Activated CD4-positive, alpha-beta memory T cell treated with anti-CD3 and anti-CD28 coated beads, Interleukin-2, amount 10 ng/mL, durations not matched to agents 7 days and 5 days (primary cell): ENCODE measurements at regions not wholly inside any gene's neighbourhood (a gene's known extent, or its start where the extent isn't known, plus 50 kb on each side); places are given as distances from the start of the nearest gene placed in this dataset.
"Not testable (repeated sequence)": the region's sequence is repeated elsewhere in the genome, so short reads cannot be mapped to it uniquely, and the experiment has no call there.

ENCODE experiments used
- CTCF ChIA-PET: fragments of 350-600 bp; sonication (Branson Sonifier 250); formaldehyde crosslinking; loops from one replicate; lab custom pipeline; 2021; ENCODE audit warnings: antibody characterized with exemption, inconsistent platforms; lab: Charles Lee
- POLR2A ChIA-PET: fragments of 350-600 bp; sonication (Branson Sonifier 250); formaldehyde crosslinking; loops from one replicate; lab custom pipeline; 2021; ENCODE audit warnings: antibody characterized with exemption; lab: Charles Lee
- DNase-seq: peaks from one replicate; pipeline ENCODE4 v3.0.0-alpha.2; 2020
- H3K27ac Mint-ChIP-seq: one replicate; pipeline ENCODE4 v1.8.0; 2021; ENCODE audit warnings: mild to moderate bottlenecking, mixed read lengths
- H3K27me3 Mint-ChIP-seq: one replicate; pipeline ENCODE4 v1.8.0; 2021; ENCODE audit warnings: mixed read lengths
- H3K36me3 Mint-ChIP-seq: one replicate; pipeline ENCODE4 v1.8.0; 2021; ENCODE audit warnings: low read depth, mixed read lengths
- H3K4me1 Mint-ChIP-seq: one replicate; pipeline ENCODE4 v1.8.0; 2021; ENCODE audit warnings: mixed read lengths
- H3K4me3 Mint-ChIP-seq: one replicate; pipeline ENCODE4 v1.8.0; 2021; ENCODE audit warnings: mild to moderate bottlenecking, mixed read lengths
- H3K9me3 Mint-ChIP-seq: one replicate; pipeline ENCODE4 v1.8.0; 2021; ENCODE audit warnings: mixed read lengths

- peaks cover 57% of the 10 kb centered on the region for H3K4me1 Mint-ChIP-seq
- POLR2A ChIA-PET = interaction anchor here (1.1 to 7.9 kb wide), 5 partner anchors 13 to 68 kb away, joined by 4 to 192 read pairs (median 8); partner anchors contain the start of gene ARRDC3
- H3K4me3 Mint-ChIP-seq = no peak overlapping the region
- H3K27ac Mint-ChIP-seq = no peak overlapping the region
- CTCF ChIA-PET = interaction anchor here (0.6 to 1.2 kb wide), 3 partner anchors 70 to 89 kb away, joined by 3 to 4 read pairs (median 4); no protein-coding TSS in a partner anchor
- H3K27me3 Mint-ChIP-seq = no peaks in the 10 kb centered on the region
- peaks cover 23% of the 10 kb centered on the region for H3K36me3 Mint-ChIP-seq
- no peaks in the 10 kb centered on the region for H3K9me3 Mint-ChIP-seq
- no peak for DNase-seq
These were observed 67.4 kb downstream of the ARRDC3 start for GRCh38 chr5:91315701-91316100.

DNA sequence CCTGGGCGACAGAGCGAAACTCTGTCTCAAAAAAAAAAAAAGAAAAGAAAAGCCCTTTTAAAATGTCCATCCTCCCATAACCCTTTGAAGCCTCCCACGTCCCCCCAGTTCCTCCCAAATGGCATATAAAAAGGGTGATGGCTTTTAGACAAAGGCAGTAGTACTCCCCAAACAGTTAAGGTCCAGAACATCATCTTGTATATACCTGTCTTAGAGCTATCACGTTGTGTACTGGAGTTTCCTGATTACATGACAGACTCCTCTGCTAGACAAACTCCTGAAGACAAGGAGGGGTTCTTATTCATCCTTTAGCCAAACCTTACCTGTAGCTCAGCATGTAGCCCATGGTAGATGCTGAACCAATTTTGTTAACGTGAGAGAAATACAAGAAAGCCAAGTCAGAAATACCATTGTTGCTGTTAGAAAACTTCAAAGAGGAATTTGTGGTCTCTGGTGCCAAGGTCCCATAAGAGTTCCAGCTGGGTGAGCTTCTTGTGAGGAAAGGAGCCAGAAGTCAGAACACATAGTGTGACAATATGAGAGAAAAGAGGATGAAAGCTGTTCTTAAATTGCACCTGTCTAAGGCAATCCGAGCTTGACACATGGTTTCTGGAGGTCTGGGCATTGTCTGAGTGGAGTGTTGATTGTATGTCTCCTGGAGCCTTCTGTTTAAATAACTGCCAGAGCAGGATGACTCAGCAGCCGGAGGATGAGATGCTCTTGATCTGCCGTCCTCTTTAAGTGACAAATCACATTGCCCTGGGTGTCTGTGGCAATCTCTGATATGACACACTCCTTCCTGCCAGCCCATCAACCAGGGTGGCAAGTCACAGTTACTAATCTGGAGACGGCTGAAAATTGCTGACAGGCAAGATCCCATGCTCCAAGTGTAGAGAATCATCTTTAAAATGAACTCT lies 69.1 kb downstream of the ARRDC3 start:
- H3K4me1 Mint-ChIP-seq = peaks cover 64% of the 10 kb centered on the region
- CTCF ChIA-PET = interaction anchor here (0.7 to 6.0 kb wide), 9 partner anchors 11 to 70 kb away, joined by 3 to 52 read pairs (median 3); partner anchors contain the start of gene ARRDC3
- peak overlapping the region; percentile 97 for H3K27ac Mint-ChIP-seq
- H3K27me3 Mint-ChIP-seq = no peaks in the 10 kb centered on the region
- DNase-seq = peak; percentile 90
- peaks cover 32% of the 10 kb centered on the region for H3K36me3 Mint-ChIP-seq
- POLR2A ChIA-PET = interaction anchor here (0.8 to 7.9 kb wide), 14 partner anchors 15 to 76 kb away, joined by 3 to 192 read pairs (median 6); partner anchors contain the start of gene ARRDC3
- peak overlapping the region; percentile 83 for H3K4me3 Mint-ChIP-seq
- H3K9me3 Mint-ChIP-seq = no peaks in the 10 kb centered on the region

DNA sequence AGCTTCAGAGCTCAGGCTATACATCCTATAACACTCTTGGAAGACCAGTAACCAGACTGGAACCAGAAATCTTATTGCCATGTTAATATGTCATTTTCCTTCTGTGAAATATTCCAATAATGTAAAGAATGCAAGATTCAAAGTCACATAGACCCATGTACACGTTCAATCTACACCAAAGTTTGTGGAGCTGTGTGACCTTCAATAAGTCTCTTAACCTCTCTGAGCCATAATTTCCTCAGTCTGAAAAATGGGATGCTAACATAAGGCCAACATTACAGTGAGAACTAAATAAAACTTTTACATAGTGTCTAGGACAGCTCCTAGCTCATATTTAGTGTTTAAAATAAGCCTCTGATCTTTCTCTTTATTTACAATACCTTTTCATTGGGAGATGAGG lies 70.4 kb downstream of the ARRDC3 start:
- peak overlapping the region; percentile 97 for H3K27ac Mint-ChIP-seq
- no peaks in the 10 kb centered on the region for H3K27me3 Mint-ChIP-seq
- H3K36me3 Mint-ChIP-seq = peaks cover 35% of the 10 kb centered on the region
- H3K4me3 Mint-ChIP-seq = peak overlapping the region; percentile 83
- peaks cover 61% of the 10 kb centered on the region for H3K4me1 Mint-ChIP-seq
- DNase-seq = no peak
- POLR2A ChIA-PET = interaction anchor here (0.8 to 7.9 kb wide), 10 partner anchors 12 to 150 kb away, joined by 3 to 192 read pairs (median 8); partner anchors contain the start of gene ARRDC3
- CTCF ChIA-PET = interaction anchor here (1.2 to 6.0 kb wide), 3 partner anchors 18 to 72 kb away, joined by 3 to 52 read pairs (median 23); partner anchors contain the start of gene ARRDC3
- H3K9me3 Mint-ChIP-seq = no peaks in the 10 kb centered on the region

GRCh38 chr5:91311697-91312501 lies 71.2 kb downstream of the ARRDC3 start:
- no peaks in the 10 kb centered on the region for H3K9me3 Mint-ChIP-seq
- peak overlapping the region; percentile 97 for H3K27ac Mint-ChIP-seq
- H3K27me3 Mint-ChIP-seq = no peaks in the 10 kb centered on the region
- POLR2A ChIA-PET = interaction anchor here (0.6 to 7.9 kb wide), 19 partner anchors 10 to 149 kb away, joined by 3 to 192 read pairs (median 6); partner anchors contain the start of gene ARRDC3
- peak; percentile 81 for DNase-seq
- H3K4me1 Mint-ChIP-seq = peaks cover 59% of the 10 kb centered on the region
- CTCF ChIA-PET = interaction anchor here (0.5 to 6.0 kb wide), 7 partner anchors 12 to 92 kb away, joined by 3 to 52 read pairs (median 5); partner anchors contain the start of gene ARRDC3
- peaks cover 38% of the 10 kb centered on the region for H3K36me3 Mint-ChIP-seq
- H3K4me3 Mint-ChIP-seq = peak overlapping the region; percentile 83

- Mint-ChIP-seq H3K27me3 (no peaks in the 10 kb centered on the region), H3K9me3 (no peaks in the 10 kb centered on the region), H3K4me1 (peaks cover 59% of the 10 kb centered on the region), H3K27ac (peak overlapping the region; percentile 97), H3K36me3 (peaks cover 42% of the 10 kb centered on the region), H3K4me3 (peak overlapping the region; percentile 83)
- ChIA-PET POLR2A (interaction anchor here (0.6 to 7.9 kb wide), 15 partner anchors 9 to 79 kb away, joined by 3 to 192 read pairs (median 7); partner anchors contain the start of gene ARRDC3), CTCF (interaction anchor here (0.5 to 6.0 kb wide), 8 partner anchors 10 to 92 kb away, joined by 3 to 52 read pairs (median 5); partner anchors contain the start of gene ARRDC3)
- DNase-seq = peak; percentile 17
These were observed 71.9 kb downstream of the ARRDC3 start for GRCh38 chr5:91311168-91311696.

DNA sequence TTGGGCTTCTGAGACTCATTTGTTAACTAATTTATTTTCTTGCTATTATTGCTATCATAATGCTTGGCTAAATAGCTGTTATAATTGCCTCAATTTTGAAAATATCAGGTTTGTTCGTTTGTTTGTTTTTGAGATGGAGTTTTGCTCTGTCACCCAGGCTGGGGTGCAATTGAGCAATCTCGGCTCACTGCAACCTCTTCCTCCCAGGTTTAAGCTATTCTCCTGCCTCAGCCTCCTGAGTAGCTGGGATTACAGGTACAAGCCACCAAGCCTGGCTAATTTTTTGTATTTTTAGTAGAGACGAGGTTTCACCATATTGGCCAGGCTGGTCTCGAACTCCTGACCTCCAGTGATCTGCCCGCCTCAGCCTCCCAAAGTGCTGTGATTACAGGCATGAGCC lies 75.0 kb downstream of the ARRDC3 start:
- H3K27me3 Mint-ChIP-seq, POLR2A ChIA-PET, H3K4me3 Mint-ChIP-seq, H3K27ac Mint-ChIP-seq, DNase-seq, H3K9me3 Mint-ChIP-seq: not testable (repeated sequence)
- peaks cover 38% of the 10 kb centered on the region for H3K4me1 Mint-ChIP-seq
- CTCF ChIA-PET = interaction anchor here (0.7 kb wide), 1 partner anchor 21 kb away, joined by 3 read pairs; no protein-coding TSS in a partner anchor
- H3K36me3 Mint-ChIP-seq = peaks cover 43% of the 10 kb centered on the region

DNA sequence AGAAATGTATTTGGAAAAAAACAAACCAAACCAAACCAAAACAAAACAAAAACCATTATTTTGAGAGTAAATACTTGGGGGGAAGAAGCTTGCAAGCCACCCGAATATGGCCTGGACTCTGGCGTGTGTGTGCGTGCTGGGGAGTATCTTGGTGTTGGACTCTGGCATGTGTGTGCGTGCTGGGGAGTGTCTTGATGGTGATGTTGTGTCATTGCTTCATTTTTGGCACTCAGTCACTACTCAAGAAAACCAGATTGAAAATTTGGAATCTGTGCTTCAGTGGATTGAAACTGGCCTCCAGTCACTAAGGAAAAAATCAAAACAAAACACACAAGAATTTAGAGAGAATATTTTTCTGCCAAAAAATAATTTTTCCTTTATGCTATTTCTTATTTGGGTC lies 76.1 kb downstream of the ARRDC3 start:
- ChIA-PET POLR2A (interaction anchor here (1.2 kb wide), 1 partner anchor 76 kb away, joined by 3 read pairs; the partner anchor contains the start of gene ARRDC3), CTCF (no interaction called here)
- Mint-ChIP-seq H3K36me3 (peaks cover 32% of the 10 kb centered on the region), H3K4me3 (no peak overlapping the region), H3K9me3 (no peaks in the 10 kb centered on the region), H3K27ac (no peak overlapping the region), H3K4me1 (peaks cover 27% of the 10 kb centered on the region), H3K27me3 (no peaks in the 10 kb centered on the region)
- DNase-seq = no peak

GRCh38 chr5:91306497-91306896 lies 76.6 kb downstream of the ARRDC3 start:
- peaks cover 29% of the 10 kb centered on the region for H3K36me3 Mint-ChIP-seq
- no peak for DNase-seq
- ChIA-PET CTCF (no interaction called here), POLR2A (interaction anchor here (1.2 kb wide), 1 partner anchor 77 kb away, joined by 3 read pairs; the partner anchor contains the start of gene ARRDC3)
- H3K27ac Mint-ChIP-seq = no peak overlapping the region
- no peaks in the 10 kb centered on the region for H3K9me3 Mint-ChIP-seq
- H3K4me3 Mint-ChIP-seq = no peak overlapping the region
- peaks cover 21% of the 10 kb centered on the region for H3K4me1 Mint-ChIP-seq
- H3K27me3 Mint-ChIP-seq = no peaks in the 10 kb centered on the region

DNA sequence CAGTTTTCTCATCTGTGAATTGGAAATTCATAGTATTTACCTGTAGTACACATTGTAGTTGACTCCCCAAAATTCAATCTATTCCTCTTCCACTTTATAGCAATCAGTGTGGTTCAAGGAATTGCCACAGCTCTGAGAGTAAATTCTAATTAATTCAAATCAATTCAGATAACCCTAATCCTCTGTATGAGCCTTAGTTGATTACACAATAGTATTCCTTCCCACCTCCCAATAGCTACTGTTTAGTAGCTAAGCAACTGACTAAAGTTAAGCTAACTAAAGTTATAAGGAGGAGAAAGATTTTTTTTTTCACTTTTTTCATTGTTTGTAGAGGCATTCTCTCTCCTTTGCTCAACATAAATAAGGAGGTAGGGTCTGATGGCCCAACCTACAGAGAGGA lies 77.5 kb downstream of the ARRDC3 start:
- ChIA-PET POLR2A (no interaction called here), CTCF (no interaction called here)
- no peak overlapping the region for H3K27ac Mint-ChIP-seq
- DNase-seq = no peak
- H3K9me3 Mint-ChIP-seq = no peaks in the 10 kb centered on the region
- peaks cover 21% of the 10 kb centered on the region for H3K36me3 Mint-ChIP-seq
- H3K4me1 Mint-ChIP-seq = peaks cover 12% of the 10 kb centered on the region
- no peak overlapping the region for H3K4me3 Mint-ChIP-seq
- no peaks in the 10 kb centered on the region for H3K27me3 Mint-ChIP-seq

DNA sequence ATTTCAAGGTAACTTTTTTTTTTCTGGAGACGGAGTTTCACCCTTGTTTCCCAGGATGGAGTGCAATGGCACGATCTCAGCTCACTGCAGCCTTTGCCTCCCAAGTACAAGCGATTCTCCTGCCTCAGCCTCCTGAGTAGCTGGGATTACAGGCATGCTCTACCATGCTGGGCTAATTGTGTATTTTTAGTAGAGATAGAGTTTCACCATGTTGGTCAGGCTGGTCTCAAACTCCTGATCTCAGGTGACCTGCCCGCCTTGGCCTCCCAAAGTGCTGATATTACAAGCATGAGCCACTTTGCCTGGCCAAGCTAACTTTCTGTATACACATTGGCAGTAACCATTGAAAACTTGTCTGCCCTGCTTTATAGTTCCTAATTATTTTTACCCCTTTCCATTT lies 79.1 kb downstream of the ARRDC3 start:
- H3K36me3 Mint-ChIP-seq = peaks cover 13% of the 10 kb centered on the region
- H3K4me3 Mint-ChIP-seq, CTCF ChIA-PET, POLR2A ChIA-PET, H3K27me3 Mint-ChIP-seq, H3K27ac Mint-ChIP-seq, H3K9me3 Mint-ChIP-seq, DNase-seq, H3K4me1 Mint-ChIP-seq: not testable (repeated sequence)

DNA sequence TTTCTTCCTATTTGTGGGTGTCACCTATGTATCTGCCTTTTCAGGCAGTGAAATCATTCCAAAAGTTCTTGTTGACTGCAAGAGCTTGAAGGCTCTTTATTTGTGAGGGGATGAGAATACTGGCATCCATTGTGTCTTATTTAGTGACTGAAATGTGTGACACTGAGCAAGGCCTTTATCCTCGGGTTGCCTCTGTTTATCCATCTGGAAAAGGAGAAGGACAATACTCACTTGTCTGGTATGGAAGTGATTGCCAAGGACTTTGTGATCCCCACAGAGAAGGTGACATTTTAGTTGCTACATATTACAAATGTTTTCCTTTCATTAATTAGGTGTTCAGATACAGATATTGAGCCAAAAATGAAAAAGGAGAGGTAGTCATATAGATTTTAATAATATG lies 80.2 kb downstream of the ARRDC3 start:
- POLR2A ChIA-PET = interaction anchor here (1.1 to 2.5 kb wide), 4 partner anchors 8 to 82 kb away, joined by 4 to 10 read pairs (median 6); no protein-coding TSS in a partner anchor
- Mint-ChIP-seq H3K36me3 (peaks cover 10% of the 10 kb centered on the region), H3K27me3 (no peaks in the 10 kb centered on the region), H3K4me3 (no peak overlapping the region), H3K9me3 (no peaks in the 10 kb centered on the region), H3K27ac (no peak overlapping the region), H3K4me1 (peaks cover 4% of the 10 kb centered on the region)
- DNase-seq = no peak
- CTCF ChIA-PET = interaction anchor here (0.8 to 2.5 kb wide), 4 partner anchors 11 to 82 kb away, joined by 3 to 10 read pairs (median 3); no protein-coding TSS in a partner anchor
